Lung (tissue), 11 donors: ENCODE measurements at regions not wholly inside any gene's neighbourhood (a gene's known extent, or its start where the extent isn't known, plus 50 kb on each side); places are given as distances from the start of the nearest gene placed in this dataset.
A peak's percentile ranks its signal among the peaks of the same experiment; 100 is the strongest.
"Not testable (repeated sequence)": the region's sequence is repeated elsewhere in the genome, so short reads cannot be mapped to it uniquely, and the experiment has no call there.

ENCODE experiments used
- ATAC-seq: fragments of 200-7000 bp; cut with Tn5 transposase; one replicate; pipeline ENCODE4 v1.9.1; 2020; ENCODE audit warnings: moderate number of reproducible peaks; ENCODE audit not compliant: insufficient read depth, low FRiP score
- DNase-seq, 3 donors: peaks; one replicate each; pipeline ENCODE4 v3.0.0-alpha.2; 2013 to 2017
- H3K27ac ChIP-seq, 2 donors: one replicate each; pipeline ENCODE4 v1.5.1; 2013; ENCODE audit warnings: mild to moderate bottlenecking in 2 of 2, moderate library complexity in 2 of 2, control low read depth in 1 of 2, inconsistent platforms in 1 of 2, low read depth in 1 of 2, low read length in 1 of 2
- H3K27me3 ChIP-seq, 3 donors: one replicate each; pipeline ENCODE4 v1.5.1; 2013; ENCODE audit warnings: low read length in 2 of 3; ENCODE audit not compliant: control insufficient read depth in 3 of 3, insufficient read depth in 3 of 3
- H3K36me3 ChIP-seq, 4 donors: one replicate each; pipeline ENCODE4 v1.5.1; 2013; ENCODE audit warnings: low read length in 4 of 4, mild to moderate bottlenecking in 1 of 4, moderate library complexity in 1 of 4; ENCODE audit not compliant: control insufficient read depth in 4 of 4, insufficient read depth in 4 of 4
- H3K4me1 ChIP-seq, 5 donors: one replicate each; pipeline ENCODE4 v1.5.1; 2013; ENCODE audit warnings: low read length in 5 of 5, mild to moderate bottlenecking in 2 of 5, moderate library complexity in 1 of 5; ENCODE audit not compliant: control insufficient read depth in 5 of 5, insufficient read depth in 5 of 5
- H3K4me3 ChIP-seq: one replicate; pipeline ENCODE4 v1.5.1; 2013; ENCODE audit warnings: mild to moderate bottlenecking, control low read depth, moderate library complexity
- H3K9ac ChIP-seq, 2 donors: one replicate each; pipeline ENCODE4 v1.5.1; 2013; ENCODE audit warnings: low read length in 2 of 2, control low read depth in 1 of 2; ENCODE audit not compliant: insufficient read depth in 1 of 2
- H3K9me3 ChIP-seq, 4 donors: one replicate each; pipeline ENCODE4 v1.5.1; 2013; ENCODE audit warnings: low read length in 3 of 4, mild to moderate bottlenecking in 1 of 4, moderate library complexity in 1 of 4; ENCODE audit not compliant: control insufficient read depth in 4 of 4, insufficient read depth in 3 of 4
- CTCF ChIP-seq: IDR thresholded peaks from 2 replicates; pipeline ENCODE4 v1.5.1; 2012; ENCODE audit warnings: mild to moderate bottlenecking; ENCODE audit errors: control extremely low read depth, extremely low read depth
- WGBS, 2 donors: extraction: QIAGEN DNeasy Blood & Tissue Kit; methylation state at CpG; one replicate each; pipeline ENCODE4 v1.1.7; 2013; 5-methylcytosine and 5-hydroxymethylcytosine counted together
- donor health status: control.
- donor health status: control.
- donor health status: Bipolar disorder and iron deficiency.
- donor health status: healthy.
- donor health status: DM: yes; HTN: yes; CAD: no.

DNA sequence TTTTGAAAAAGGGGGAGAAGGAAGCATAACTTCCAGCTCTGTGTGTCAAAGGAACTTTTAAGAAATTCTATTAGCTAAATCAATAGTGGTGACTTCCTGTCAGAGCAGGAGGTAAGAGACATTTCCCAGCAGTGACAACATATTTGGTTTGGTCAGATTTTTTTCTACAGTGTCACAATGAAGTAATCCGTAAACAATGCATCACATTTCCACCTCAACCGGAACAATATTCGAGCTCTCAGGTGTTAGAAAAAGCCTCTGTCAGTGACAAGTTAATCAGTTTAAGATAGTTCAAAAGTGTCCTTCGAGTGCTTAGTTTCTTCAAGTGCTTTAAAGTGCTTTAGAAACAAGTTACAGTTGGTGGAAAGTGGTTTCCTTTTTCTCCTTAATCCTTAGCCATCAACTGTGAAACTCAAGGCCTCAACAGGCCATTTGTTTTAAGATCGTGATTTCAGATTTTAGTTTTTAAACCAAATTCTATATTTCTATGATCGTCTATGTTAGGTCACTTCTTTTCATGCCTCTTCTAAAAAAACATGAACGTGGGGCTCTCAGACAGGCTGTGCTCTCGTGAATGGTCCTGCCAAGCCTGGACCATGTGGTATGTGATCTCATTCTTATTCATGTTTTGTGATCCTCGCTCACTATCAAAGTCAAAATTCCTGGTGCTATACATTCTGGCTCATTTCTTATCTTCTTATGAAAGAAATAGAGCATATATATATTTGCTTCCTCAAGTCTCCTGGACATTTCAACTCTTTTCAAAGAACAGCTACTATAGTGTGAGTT lies 181.9 kb upstream of the HMHB1 start:
- TF ChIP-seq CTCF = no peak
- Histone ChIP-seq H3K9me3 (no peaks in the 10 kb centered on the region), H3K36me3 (no peaks in the 10 kb centered on the region), H3K4me3 (no peak overlapping the region), H3K27me3 (no peaks in the 10 kb centered on the region), H3K4me1 (peaks cover 0 to 7% (median 3%) of the 10 kb centered on the region in 5 donors), H3K27ac (peak overlapping the region in 1 of 2 donors; percentile 59), H3K9ac (no peak overlapping the region)
- WGBS, 2 donors = 58 to 70% methylated on average over 9 of the region's 9 CpGs
- ATAC-seq (peak; percentile 81), DNase-seq (peak in 2 of 3 donors; percentile 45 to 68)

GRCh38 chr5:143625048-143625447 lies 186.9 kb upstream of the HMHB1 start:
- not testable (repeated sequence) for H3K36me3 ChIP-seq, H3K9me3 ChIP-seq, H3K4me1 ChIP-seq, ATAC-seq, H3K27ac ChIP-seq, H3K4me3 ChIP-seq, DNase-seq, H3K9ac ChIP-seq, H3K27me3 ChIP-seq
- 78 to 90% methylated on average over 7 of the region's 7 CpGs for WGBS, 2 donors

DNA sequence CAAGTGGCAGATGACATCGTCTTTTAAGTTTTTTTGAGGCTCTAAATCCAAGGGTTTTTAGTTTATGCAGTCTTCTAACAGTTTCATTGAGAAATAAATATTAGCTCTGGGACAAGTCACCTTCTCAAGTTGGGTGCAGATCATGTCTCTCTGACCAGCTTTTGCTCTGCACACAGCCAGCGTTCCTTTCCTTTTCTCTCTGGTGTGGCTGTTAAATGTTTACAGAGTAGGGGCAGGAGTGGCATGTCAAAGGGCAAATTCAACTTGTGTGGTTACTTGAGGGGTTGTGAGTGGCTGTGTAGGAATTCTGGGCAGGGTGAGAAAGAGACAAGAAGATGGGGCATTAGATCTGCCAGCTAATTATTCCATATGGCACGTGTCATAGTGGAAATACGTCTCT lies 187.5 kb upstream of the HMHB1 start:
- ATAC-seq (no peak), DNase-seq (no peak)
- no peak overlapping the region for H3K27ac ChIP-seq
- no peak for TF ChIP-seq CTCF
- no peaks in the 10 kb centered on the region for H3K27me3 ChIP-seq
- WGBS, 2 donors = 62 to 77% methylated on average over 4 of the region's 4 CpGs
- no peak overlapping the region for H3K9ac ChIP-seq
- no peaks in the 10 kb centered on the region for H3K36me3 ChIP-seq
- peaks cover 0 to 4% (median 0%) of the 10 kb centered on the region in 5 donors for H3K4me1 ChIP-seq
- H3K9me3 ChIP-seq = no peaks in the 10 kb centered on the region
- no peak overlapping the region for H3K4me3 ChIP-seq

DNA sequence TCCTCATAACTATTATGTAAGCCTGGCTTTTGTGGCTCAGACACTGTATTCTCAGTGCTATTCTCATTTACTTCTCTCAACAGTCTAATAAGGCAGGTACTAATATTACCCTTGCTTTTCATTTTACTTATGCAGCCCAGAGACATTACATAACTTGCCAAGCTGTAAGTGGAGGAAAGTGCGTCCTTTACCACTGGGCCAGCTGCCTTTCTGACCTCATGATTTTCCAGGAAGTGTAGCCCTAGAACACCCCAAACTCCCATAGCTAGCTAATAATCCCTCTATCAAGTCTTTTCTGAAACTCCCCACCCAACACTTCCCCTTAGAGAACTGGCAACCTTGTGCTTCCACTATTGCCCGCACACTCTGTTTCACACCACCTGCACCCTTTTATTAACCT lies 192.9 kb upstream of the HMHB1 start:
- Histone ChIP-seq H3K4me3 (no peak overlapping the region), H3K4me1 (peaks cover 0 to 4% (median 0%) of the 10 kb centered on the region in 5 donors), H3K9ac (no peak overlapping the region), H3K27me3 (no peaks in the 10 kb centered on the region), H3K9me3 (peaks cover 0 to 2% (median 0%) of the 10 kb centered on the region in 4 donors), H3K27ac (no peak overlapping the region), H3K36me3 (no peaks in the 10 kb centered on the region)
- DNase-seq (no peak), ATAC-seq (peak; percentile 58)
- WGBS, 2 donors = 64 to 73% methylated on average over 2 of the region's 2 CpGs
- TF ChIP-seq CTCF = no peak
